COLO668 (cell line): ENCODE measurements at regions not wholly inside any gene's neighbourhood (a gene's known extent, or its start where the extent isn't known, plus 50 kb on each side); places are given as distances from the start of the nearest gene placed in this dataset.
A peak's percentile ranks its signal among the peaks of the same experiment; 100 is the strongest.

Source experiments
- DNase-seq: peaks from one replicate; lab custom pipeline; 2025; ENCODE audit not compliant: unreplicated experiment; lab: John Stamatoyannopoulos, UW

DNA sequence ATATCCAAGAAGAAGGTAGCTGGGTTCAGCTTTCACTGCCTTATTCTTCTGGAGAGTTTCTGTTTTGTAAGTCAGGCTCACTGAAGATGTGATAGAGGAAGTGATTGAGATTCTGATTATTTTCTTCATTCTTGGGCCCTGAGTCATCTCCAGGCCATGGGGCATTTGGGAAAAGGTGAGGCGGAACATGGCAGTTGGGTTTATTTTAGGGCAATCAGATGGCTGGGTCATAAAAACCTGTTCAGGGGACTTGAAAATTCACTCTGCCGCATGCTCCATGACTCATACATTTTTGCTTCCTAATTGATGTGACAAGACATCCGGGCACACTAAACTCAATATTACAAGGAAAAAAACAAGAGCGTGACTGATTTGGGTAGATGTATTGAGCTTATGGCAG lies 265.7 kb upstream of the KLF4 start:
- no peak for DNase-seq

DNA sequence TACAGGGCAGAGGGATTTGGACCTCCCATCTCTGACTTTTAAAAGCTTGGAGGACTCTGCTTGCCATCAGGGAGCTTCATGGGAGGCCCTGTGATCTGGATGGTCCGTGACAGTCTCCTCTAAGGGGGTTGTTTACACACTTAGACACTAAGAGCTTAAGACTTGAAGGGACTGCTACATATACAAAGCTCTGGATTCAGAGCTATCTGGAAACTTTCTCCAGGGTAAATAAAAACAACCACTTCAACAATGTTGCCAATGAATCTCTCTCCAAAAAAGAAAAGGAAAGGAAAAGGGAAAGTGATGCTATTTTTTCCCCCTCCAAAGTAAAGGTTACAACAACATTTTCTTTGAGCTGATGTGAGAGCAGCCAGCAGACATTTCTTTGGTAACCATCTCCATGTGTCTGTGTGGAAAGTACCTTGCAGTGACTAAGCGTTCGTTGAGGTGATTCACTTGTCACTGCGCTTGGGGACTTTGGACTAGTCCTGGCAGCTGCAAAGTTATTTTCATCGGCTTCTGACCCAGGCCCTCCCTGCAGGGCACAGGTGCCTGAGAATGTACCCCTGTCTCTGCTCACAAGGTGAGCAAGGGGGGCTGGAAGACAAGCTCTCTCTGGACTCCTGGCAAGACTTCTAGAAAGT lies 262.1 kb upstream of the KLF4 start:
- DNase-seq = peak; percentile 52

DNA sequence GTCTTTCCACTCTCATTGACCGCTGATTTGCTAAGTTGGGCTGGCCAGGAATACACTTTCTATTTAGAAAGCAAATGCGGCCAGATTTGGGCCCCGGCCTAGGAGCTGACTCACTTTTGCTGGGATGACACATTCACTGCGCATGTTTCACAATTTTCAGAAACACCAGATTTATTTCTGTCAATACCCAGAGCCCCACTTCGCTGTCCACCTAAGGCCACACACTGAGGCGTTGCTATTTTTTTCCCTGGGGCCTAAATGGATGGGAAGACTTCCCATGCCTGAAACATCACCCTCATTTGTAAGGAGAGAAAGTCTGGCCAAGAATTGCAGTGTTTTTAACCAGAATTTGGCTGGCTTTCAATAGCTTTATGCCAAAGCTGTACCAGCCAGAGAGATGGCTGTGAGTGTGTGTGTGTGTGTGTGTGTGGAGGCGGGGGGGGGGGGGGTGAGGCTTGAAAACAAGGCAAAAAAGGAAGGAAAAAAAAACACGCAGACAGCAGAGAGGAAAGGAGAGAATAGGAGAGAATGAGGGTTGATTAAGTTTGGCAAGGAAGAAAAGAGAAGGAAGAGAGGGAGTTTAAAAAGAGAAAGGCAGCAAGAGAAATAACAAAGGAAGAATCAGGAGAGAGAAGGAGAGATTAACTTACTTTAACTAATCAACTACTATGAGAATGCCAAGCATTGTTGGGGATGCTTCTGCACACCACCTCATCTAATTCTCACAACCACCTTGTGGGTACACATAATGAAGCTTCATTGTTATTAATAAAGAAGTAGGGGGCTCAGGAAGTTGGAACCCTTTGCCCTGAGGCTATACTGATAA lies 261.4 kb upstream of the KLF4 start:
- DNase-seq = no peak

DNA sequence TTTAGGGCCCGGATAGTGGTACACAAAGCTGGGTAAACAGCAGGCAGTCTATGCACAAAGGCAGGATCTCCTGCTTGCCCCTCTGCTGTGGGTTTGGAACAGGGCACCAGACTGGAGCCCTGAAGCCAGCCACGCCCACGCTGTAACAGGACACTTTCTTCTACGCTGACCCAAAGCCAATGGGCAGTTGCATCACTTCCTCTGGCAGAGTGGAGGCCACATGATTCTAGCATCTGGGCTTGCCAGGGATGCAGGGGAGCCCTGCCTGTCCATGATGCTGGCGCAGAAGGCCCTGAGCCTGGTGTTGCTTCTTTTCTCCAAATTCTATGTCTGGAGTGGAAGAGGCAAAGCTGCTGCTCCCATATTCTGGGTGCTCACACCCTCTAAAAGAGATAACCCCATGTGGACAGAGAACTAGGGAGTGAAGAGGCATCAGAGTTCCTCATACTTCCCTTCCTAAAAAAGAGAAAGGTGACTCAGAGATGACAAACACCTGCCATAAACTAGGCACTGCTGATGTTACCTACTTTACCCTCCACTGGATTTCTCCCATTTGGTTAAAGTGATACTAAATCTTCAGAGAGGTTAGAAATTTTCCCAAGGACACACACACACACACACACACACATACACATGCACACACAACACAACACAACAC lies 260.3 kb upstream of the KLF4 start:
- peak; percentile 88 for DNase-seq

DNA sequence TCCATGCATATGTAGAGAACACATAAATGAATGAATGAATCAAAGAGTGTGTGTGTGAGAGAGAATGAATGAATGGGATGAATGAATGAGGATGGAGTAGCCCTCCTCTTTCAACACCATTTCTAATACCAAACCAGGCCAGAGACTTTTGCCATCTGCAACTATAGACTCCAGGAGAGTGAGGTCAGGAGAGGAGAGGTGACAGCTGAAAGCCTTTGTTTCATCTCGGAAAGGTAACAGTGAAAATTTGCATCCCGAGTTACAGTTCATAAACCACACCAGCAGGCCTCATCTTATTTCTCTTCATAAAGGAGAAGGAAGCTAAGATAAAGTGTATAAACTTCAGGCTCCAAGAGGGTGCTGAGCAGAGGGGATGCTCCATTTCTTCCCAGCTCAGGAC lies 255.3 kb upstream of the KLF4 start:
- DNase-seq = no peak

DNA sequence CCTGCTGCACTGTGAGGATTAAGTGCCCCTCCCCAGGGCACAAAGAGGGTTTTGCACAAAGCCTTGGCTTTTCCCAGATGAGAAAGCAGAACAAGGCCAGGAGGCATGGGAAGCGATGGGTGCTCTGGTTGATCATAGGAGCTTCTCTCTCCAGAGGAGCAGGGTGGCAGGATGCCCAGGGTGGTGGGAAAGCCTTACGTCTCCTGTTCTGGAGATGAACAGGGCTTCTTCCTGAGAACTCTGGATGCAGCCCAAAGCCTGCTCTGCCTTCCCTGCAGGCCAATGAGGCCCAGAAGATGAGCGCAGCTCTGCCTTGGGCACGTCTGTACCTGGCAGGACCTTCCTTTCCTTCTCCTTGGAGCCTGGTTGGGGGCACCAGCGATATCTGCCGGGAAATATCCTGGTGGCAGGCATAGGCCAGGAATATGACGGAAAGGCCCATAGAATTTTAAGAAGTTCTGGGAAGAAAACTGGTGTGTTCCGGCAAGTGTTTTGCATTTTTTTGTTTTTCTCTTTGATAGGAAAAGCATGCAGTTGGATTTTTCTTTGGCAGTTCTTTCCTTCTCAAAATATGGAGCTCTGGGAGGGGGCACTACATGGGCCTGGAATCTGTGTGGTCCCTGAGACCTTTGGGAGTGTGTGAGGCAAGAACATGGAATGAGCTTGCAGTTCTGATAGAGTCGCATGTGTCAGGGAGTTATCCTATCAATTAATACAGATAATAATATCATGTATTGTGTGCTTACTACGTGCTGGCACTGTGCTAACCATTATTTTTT lies 253.2 kb upstream of the KLF4 start:
- DNase-seq = no peak

DNA sequence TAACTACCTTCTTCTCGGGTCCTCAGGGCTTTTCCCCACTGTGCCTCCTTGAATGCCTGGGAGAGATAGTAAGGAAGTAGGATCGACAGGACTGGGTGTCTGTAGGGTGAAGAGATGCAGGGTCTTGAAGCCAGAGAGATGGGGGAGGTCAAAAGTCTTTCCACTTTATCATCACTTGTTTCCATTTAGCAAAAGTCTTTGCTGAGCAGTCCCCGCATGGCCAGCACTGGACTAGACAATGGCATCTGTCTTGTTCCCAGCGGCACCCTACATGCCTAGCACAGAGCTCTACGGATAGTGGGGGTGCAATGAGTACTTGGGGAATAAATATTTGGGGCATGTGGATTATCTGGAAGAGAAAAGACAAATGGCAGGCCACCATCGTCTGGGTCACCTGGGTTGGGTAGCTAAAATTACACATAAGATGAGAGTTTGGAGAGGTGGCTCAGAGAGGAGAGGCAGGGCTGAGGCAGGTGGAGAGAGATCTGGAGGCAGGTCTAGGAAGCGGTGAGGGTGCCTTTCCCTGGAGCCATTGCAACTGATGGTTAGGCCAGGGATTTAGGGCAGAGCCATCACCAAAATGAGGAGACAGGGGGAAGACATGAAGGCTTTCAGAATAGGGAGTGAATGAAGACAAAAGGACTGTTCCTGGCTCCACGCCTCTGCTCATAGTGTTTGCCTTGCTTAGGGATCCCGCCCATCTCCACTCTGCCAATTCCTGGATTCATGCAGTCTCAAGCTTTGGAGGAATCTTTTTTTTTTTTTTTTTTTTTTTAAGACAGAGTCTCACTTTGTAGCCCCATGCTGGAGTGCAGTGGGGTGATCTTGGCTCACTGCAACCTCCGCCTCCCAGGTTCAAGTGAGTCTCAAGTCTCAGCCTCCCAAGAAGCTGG lies 250.8 kb upstream of the KLF4 start:
- DNase-seq = no peak

DNA sequence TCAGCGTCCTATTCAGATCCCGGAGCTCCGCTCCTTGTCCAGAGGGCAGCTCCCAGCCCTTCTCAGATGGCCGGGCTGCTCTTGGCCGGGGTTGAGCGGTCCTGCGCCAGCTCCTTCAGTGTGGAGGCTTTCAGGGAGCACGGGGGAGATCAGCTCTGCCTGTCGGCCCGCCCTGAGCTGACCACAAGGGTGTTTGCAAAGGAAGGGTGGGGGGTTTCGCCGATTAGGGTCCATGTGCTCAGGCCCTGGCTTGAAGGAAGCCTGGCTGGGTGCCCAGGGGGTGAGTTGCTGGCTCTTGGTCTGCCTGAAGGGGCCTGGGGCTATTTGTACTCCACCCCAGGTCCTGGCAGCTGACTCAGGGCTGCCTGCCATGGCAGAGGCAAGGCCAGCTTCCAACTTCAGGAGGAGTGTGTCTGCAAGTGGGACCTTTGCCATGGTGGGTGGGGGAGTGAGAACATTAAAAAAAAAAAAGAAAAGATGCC lies 250.1 kb upstream of the KLF4 start:
- DNase-seq = no peak

DNA sequence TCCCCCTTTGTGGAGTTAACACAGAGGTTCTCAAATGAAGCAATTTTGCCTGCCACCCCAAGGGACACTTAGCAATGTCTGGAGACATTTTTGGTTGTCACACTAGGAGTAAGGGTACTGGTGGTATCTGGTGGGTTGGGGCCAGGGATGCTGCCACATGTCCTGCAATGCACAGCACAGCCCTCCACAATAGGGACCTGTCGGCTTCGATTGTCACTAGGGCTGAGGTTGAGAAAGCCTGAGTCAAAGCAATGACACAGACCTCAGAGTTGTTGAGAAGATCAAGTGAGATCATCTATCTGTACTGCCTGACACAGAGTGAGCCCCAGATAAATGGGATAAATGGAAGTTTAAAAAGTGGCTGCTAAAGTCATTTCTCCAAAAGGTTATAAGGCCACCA lies 249.2 kb upstream of the KLF4 start:
- DNase-seq = no peak

DNA sequence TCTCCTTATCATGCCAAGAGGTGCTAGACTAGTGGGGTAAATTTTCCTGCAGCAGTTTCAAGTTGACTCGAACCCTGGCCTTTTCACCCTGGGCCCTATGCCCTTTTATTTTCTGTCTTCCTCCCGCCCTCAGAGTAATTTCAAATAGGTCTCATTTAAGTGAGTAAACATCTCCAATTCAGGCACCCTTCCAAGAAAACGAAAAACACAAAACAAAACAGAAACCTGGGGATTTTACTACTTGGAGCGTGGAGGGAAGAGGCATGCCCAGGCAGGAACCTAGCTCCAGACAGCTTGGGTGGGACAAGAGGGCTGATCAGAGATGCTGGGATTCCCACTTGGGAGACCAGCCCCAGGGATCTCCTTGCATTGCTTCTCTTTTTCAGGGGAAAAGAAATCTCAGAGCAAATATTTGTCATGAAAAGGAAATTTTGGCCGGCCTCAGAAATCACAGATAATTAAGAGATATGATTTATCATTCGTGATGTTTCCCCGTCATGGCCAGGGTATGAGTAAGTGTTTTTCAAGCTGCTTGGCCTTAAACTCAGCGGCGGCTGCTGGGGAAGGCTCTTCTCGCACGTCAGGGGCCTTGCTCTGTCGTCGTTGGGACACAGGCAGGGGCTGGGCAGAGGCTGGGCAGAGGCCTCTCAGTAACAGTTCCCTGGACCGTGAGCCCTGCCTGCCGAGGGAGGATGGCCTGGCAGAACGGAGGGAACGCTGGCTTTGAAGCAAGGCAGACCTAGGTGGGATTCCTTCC lies 248.6 kb upstream of the KLF4 start:
- no peak for DNase-seq

DNA sequence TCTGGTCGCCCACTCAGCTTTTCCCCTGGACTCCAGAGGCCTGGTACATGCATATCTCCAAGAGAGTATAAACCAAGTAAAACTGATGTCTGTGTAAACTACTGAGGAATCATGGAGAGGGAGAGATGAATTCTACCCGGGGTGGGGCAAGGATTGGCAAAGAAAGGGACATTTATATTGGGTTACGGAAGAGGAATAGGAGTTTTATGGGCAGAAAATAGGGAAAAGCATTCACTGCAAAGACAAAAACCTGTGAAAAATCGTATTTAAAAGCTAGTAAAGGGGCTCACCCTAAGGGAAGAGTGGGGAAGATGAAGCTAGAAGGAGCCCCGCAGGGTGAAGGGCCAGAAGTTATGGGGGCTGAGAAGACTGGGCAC lies 248.0 kb upstream of the KLF4 start:
- DNase-seq = no peak

DNA sequence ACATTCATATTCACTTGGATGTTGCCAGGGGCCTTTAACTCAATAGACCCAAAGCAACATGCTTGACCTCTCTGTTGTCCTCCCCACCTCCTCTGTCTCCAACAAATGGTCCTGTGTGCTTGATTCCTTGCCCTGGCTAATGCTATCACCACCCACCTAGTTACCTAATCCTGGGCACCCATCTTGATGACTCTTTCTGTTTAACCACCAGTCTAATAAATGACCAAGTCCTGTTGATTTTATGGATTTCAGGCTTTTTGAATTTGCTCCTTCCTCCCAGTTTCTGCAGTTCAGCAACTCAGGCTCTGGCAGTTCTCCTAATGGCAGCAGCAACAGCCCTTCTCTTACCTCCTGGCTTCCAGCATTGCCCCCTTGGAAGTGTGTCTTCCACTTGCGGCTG lies 246.3 kb upstream of the KLF4 start:
- no peak for DNase-seq

DNA sequence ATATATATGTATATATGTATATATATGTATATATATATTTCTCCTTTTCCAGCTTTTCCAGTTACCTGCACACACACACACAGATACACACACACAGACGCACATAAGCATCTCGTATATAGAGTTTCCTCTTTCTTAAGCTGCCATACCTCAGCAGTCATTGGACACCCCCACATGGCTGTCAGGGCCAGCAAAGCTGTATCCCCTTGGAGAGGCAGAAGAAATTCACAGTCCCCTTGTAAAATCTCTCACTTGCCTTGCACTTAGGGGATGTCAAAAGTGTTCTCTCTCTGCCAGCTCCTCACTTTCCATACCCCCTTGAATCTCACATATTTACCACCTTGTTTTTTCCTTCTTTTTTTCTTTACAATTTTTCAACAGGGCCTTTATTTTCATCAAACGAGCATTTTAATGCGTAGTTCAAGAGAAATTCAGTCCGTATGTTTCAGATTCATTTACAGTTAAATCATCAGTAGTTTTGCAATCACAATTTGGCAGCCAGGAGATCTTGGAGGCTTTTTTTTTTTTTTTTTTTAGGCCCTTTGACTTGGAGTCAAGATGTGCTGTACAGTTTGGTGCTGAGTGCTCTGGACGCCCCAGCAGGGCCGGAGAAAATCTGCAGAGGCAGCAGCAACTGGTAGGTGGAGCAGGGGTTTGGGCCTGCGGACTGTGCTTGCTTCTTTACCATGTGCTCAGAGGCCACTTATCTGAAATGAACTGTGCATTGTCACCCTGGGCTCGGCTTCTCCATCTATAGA lies 244.9 kb upstream of the KLF4 start:
- no peak for DNase-seq

DNA sequence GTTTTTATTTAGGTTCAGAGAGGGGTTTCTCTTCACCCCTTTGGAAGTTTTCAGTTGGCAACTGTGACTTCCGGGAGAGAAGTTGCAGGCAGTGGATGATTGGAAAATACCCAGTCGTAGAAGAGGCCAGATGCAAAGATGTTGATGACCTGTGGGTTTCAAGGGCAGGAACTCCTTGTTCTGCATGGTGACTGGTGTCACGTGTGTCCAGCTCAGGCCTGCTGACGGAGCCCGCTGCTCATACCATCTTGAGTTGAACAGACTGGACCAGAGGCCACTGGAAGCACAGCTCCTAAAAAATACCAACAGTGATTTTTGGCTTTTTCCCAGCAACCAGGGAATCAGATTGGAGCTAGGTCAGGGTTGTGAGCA lies 243.9 kb upstream of the KLF4 start:
- DNase-seq = no peak

DNA sequence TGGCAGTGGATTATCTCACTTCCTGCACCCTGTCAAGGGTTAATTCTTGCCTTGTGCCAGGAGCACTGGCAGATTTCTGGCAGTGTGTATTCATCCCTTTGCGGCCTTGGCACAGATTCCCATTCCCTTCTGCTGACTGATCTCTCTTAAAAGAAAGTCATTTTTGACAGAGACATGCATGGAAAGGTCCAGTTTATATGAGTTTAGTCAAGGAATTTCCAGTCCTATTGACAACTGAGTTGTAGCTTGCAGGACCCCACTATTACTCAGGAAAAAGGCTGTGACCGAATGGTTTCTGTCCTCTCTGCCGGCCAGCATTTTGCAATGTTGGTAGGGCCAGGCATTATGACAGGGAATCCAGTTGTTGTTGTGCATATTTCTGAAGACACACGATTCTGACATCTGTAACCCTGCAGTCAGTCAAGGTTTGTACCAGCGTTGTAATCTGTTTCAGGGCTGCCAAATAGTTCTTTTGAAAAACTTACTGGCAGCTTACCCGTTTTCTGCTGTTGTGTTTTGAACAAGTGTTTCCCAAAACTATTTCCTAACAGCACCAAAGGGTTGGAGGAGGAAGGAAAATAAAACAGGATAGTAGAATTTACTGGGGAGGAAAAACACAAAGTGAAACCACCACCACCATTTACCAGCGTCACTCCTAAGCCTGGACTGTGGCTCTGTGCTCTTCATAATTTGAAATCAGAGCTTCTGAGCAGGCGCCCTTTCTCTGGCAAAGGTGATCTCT lies 243.4 kb upstream of the KLF4 start:
- DNase-seq = no peak

DNA sequence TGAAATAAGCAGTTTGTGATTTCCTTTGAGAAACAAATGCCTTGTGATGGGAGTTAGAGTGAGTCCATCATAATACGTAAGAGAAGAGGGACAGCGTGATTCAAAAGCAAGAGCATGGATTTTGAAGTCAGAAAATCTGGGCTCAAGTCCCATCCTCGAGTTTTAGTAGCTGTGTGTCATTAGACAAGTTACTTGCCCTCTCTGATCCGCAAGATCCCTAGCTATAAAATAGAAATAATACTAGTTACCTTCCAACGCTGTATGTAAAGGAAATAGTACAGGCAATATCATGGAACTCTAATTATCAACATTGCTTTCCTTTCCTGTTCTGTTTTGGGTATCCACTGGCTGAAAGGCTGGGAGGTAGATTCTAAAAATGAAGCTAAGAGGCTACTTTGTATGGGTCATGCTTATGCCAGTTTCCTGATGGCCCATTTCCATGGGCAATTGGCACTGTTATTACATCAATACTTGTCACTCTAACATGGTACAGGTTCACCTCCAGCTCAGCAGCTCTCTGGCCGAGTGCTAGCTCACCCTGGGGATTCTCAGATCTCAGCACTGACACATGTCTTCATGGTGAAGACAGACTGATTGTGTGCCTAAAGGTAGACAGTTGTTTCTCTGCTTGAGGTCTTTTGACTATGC lies 241.7 kb upstream of the KLF4 start:
- DNase-seq = no peak

DNA sequence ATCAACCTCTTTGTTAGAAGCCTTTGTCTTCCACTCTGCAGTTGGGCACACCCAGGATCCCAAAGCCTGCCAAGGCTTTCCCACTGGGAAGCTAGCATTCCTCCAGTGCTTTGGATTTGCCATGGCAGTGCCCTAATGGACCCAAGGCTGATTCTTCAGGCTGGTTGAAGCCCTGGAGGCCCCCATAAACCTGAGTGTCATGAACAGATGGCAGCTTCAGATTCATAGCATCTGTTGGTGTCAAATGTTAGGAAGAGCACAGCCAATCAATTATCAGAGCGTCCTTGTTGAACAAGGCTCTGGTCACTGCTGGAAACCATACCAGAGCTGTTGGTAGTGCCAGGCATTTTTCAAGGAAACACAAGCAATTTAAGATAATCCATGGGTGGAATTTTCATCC lies 241.1 kb upstream of the KLF4 start:
- no peak for DNase-seq
